ENCODE measurements at regions not wholly inside any gene's neighbourhood (a gene's known extent, or its start where the extent isn't known, plus 50 kb on each side); places are given as distances from the start of the nearest gene placed in this dataset.

- no peaks in the 10 kb centered on the region for H4K20me1 ChIP-seq (ENCODE audit: insufficient read depth, low read length, poor library complexity, severe bottlenecking)
- no peaks in the 10 kb centered on the region for H3K9me3 ChIP-seq (ENCODE audit: insufficient read depth, low read depth, low read length)
- H3K9ac ChIP-seq (ENCODE audit: low read depth, low read length, poor library complexity, severe bottlenecking) = no peak overlapping the region
- H3K36me3 ChIP-seq (ENCODE audit: insufficient read depth, low read length) = no peaks in the 10 kb centered on the region
- H3K4me2 ChIP-seq (ENCODE audit: low read depth, low read length, poor library complexity, severe bottlenecking) = no peak overlapping the region
- H3K79me2 ChIP-seq (ENCODE audit: insufficient read depth, low read length) = no peaks in the 10 kb centered on the region
- H3F3A ChIP-seq (ENCODE audit: low read depth) = no peaks in the 10 kb centered on the region
- H3K27me3 ChIP-seq (ENCODE audit: insufficient read depth, low read length, poor library complexity, severe bottlenecking) = no peaks in the 10 kb centered on the region
- H3K9me2 ChIP-seq (replicated peaks; ENCODE audit: low read depth, low read length) = no peaks in the 10 kb centered on the region
- no peak for TF ChIP-seq CTCF (conservative IDR thresholded peaks at IDR 0.05; ENCODE audit: low read length)
- no peak for TF ChIP-seq EZH2phosphoT487 (IDR thresholded peaks at IDR 0.05; ENCODE audit: borderline replicate concordance)
- H2AFZ ChIP-seq (ENCODE audit: low read length) = no peak overlapping the region
- peaks cover 5% of the 10 kb centered on the region for H3K4me1 ChIP-seq (ENCODE audit: insufficient read depth, low read length, poor library complexity, severe bottlenecking)
- no peak overlapping the region for H3K4me3 ChIP-seq (ENCODE audit: low read length, poor library complexity, severe bottlenecking)
These were observed 207.1 kb upstream of the CIBAR2 start for GRCh38 chr16:85319208-85319983.

- Histone ChIP-seq H3K27me3 (ENCODE audit: insufficient read depth, low read length, poor library complexity, severe bottlenecking) (no peaks in the 10 kb centered on the region), H4K20me1 (ENCODE audit: insufficient read depth, low read length, poor library complexity, severe bottlenecking) (no peaks in the 10 kb centered on the region), H3F3A (ENCODE audit: low read depth) (no peaks in the 10 kb centered on the region), H3K9me3 (ENCODE audit: insufficient read depth, low read depth, low read length) (no peaks in the 10 kb centered on the region), H3K4me1 (ENCODE audit: insufficient read depth, low read length, poor library complexity, severe bottlenecking) (peaks cover 3% of the 10 kb centered on the region), H3K79me2 (ENCODE audit: insufficient read depth, low read length) (no peaks in the 10 kb centered on the region), H3K9ac (ENCODE audit: low read depth, low read length, poor library complexity, severe bottlenecking) (no peak overlapping the region), H3K36me3 (ENCODE audit: insufficient read depth, low read length) (no peaks in the 10 kb centered on the region), H2AFZ (ENCODE audit: low read length) (no peak overlapping the region), H3K4me3 (ENCODE audit: low read length, poor library complexity, severe bottlenecking) (no peak overlapping the region), H3K9me2 (replicated peaks; ENCODE audit: low read depth, low read length) (no peaks in the 10 kb centered on the region), H3K4me2 (ENCODE audit: low read depth, low read length, poor library complexity, severe bottlenecking) (no peak overlapping the region)
- no peak for TF ChIP-seq CTCF (conservative IDR thresholded peaks at IDR 0.05; ENCODE audit: low read length)
- TF ChIP-seq EZH2phosphoT487 (IDR thresholded peaks at IDR 0.05; ENCODE audit: borderline replicate concordance) = no peak
These were observed 207.7 kb upstream of the CIBAR2 start for GRCh38 chr16:85319984-85320440.

GRCh38 chr16:85320677-85321385, 208.6 kb upstream of the CIBAR2 start:
- no peaks in the 10 kb centered on the region for H3F3A ChIP-seq (ENCODE audit: low read depth)
- H3K4me2 ChIP-seq (ENCODE audit: low read depth, low read length, poor library complexity, severe bottlenecking) = no peak overlapping the region
- H3K27me3 ChIP-seq (ENCODE audit: insufficient read depth, low read length, poor library complexity, severe bottlenecking) = no peaks in the 10 kb centered on the region

More at GRCh38 chr16:85320677-85321385, 208.6 kb upstream of the CIBAR2 start:
- H3K36me3 ChIP-seq (ENCODE audit: insufficient read depth, low read length) = no peaks in the 10 kb centered on the region
- no peaks in the 10 kb centered on the region for H4K20me1 ChIP-seq (ENCODE audit: insufficient read depth, low read length, poor library complexity, severe bottlenecking)
- no peak overlapping the region for H2AFZ ChIP-seq (ENCODE audit: low read length)
- no peaks in the 10 kb centered on the region for H3K9me3 ChIP-seq (ENCODE audit: insufficient read depth, low read depth, low read length)
- H3K79me2 ChIP-seq (ENCODE audit: insufficient read depth, low read length) = no peaks in the 10 kb centered on the region
- H3K4me1 ChIP-seq (ENCODE audit: insufficient read depth, low read length, poor library complexity, severe bottlenecking) = peaks cover 3% of the 10 kb centered on the region
- no peak for TF ChIP-seq CTCF (conservative IDR thresholded peaks at IDR 0.05; ENCODE audit: low read length)
- TF ChIP-seq EZH2phosphoT487 (IDR thresholded peaks at IDR 0.05; ENCODE audit: borderline replicate concordance) = no peak
- no peak overlapping the region for H3K4me3 ChIP-seq (ENCODE audit: low read length, poor library complexity, severe bottlenecking)
- no peak overlapping the region for H3K9ac ChIP-seq (ENCODE audit: low read depth, low read length, poor library complexity, severe bottlenecking)
- no peaks in the 10 kb centered on the region for H3K9me2 ChIP-seq (replicated peaks; ENCODE audit: low read depth, low read length)

Data from Loucy (cell line).